Spleen (tissue), 11 donors: ENCODE measurements at regions not wholly inside any gene's neighbourhood (a gene's known extent, or its start where the extent isn't known, plus 50 kb on each side); places are given as distances from the start of the nearest gene placed in this dataset.
A peak's percentile ranks its signal among the peaks of the same experiment; 100 is the strongest.

ENCODE experiments used
- DNase-seq: peaks from one replicate; pipeline ENCODE4 v3.0.0-alpha.2; 2020
- H3K27ac ChIP-seq, 8 donors: fragments of 200-600 bp; sonication (generic) in 7 of 8; 1 replicate in 4 of 8; 2 replicates in 4 of 8; pipeline versions ENCODE4 v1.5.0 to v1.8.0; 2016 to 2021; ENCODE audit warnings: inconsistent platforms in 4 of 8, mild to moderate bottlenecking in 4 of 8, moderate library complexity in 1 of 8
- H3K27me3 ChIP-seq, 7 donors: fragments of 200-600 bp; sonication (generic) in 6 of 7; replicated peaks in 1 of 7; 1 replicate in 4 of 7; 2 replicates in 3 of 7; pipeline versions ENCODE4 v1.5.0 to v1.8.0; 2016 to 2021; ENCODE audit warnings: inconsistent platforms in 3 of 7, mild to moderate bottlenecking in 1 of 7
- H3K36me3 ChIP-seq, 6 donors: fragments of 200-600 bp; sonication (generic) in 5 of 6; 1 replicate in 4 of 6; 2 replicates in 2 of 6; pipeline versions ENCODE4 v1.5.0 to v1.8.0; 2016 to 2021; ENCODE audit warnings: inconsistent platforms in 2 of 6
- H3K4me1 ChIP-seq, 6 donors: fragments of 200-600 bp; sonication (generic) in 5 of 6; 1 replicate in 3 of 6; 2 replicates in 3 of 6; pipeline versions ENCODE4 v1.5.0 to v1.8.0; 2016 to 2021; ENCODE audit warnings: inconsistent platforms in 3 of 6
- H3K4me3 ChIP-seq, 8 donors: fragments of 200-600 bp; sonication (generic) in 7 of 8; 1 replicate in 4 of 8; 2 replicates in 4 of 8; pipeline versions ENCODE4 v1.5.0 to v1.8.0; 2016 to 2021; ENCODE audit warnings: inconsistent platforms in 4 of 8, mild to moderate bottlenecking in 4 of 8, moderate library complexity in 2 of 8
- H3K9me3 ChIP-seq, 8 donors: fragments of 200-600 bp; sonication (generic) in 7 of 8; 1 replicate in 4 of 8; 2 replicates in 4 of 8; pipeline versions ENCODE4 v1.5.0 to v1.8.0; 2016 to 2021; ENCODE audit warnings: inconsistent platforms in 4 of 8
- POLR2A ChIP-seq, 3 donors: fragments of 450-650 bp; IDR thresholded peaks; one replicate each; pipeline ENCODE4 v1.5.1; 2017; ENCODE audit warnings: antibody characterized with exemption in 3 of 3, mild to moderate bottlenecking in 1 of 3
- POLR2AphosphoS5 ChIP-seq, 3 donors: sonication (generic); formaldehyde crosslinking; IDR thresholded peaks; one replicate each; pipeline ENCODE4 v1.5.1; 2017; ENCODE audit warnings: antibody characterized with exemption in 3 of 3
- WGBS, 5 donors: extraction: QIAGEN DNeasy Blood & Tissue Kit in 3 of 5; methylation state at CpG; one replicate each; pipeline versions ENCODE4 v1.1.5 to v1.1.7; 2013 to 2018; 5-methylcytosine and 5-hydroxymethylcytosine counted together
- intact Hi-C: fragments of 100-400 bp; cut with DNase I; formaldehyde crosslinking; loops from one replicate; pipeline ENCODE4 v1.15.0; 2023; ENCODE audit warnings: low total_unique reads
- TF ChIP-seq, protein P1 (sequence below), 11 experiments: fragments of 200-600 bp in 7 of 11; fragments of 450-650 bp in 4 of 11; sonication (generic) in 4 of 11; IDR thresholded peaks in 8 of 11; conservative IDR thresholded peaks in 3 of 11; 1 replicate in 7 of 11; 2 replicates in 4 of 11; pipeline versions ENCODE4 v1.4.0 to v1.8.0; 2016 to 2021; ENCODE audit warnings: antibody characterized with exemption in 11 of 11, inconsistent platforms in 4 of 11, mild to moderate bottlenecking in 1 of 11
- donor health status: healthy with polysubstance abuse.
- donor health status: DM: no; HTN: no; CAD: no; lungs with moderate emphysema.
- donor health status: DM: no; HTN: no; CAD: no.
- donor health status: Bipolar disorder and iron deficiency.
- donor health status: healthy.
- donor health status: DM: no; HTN: no; CAD: no.
- donor health status: DM: yes; HTN: yes; CAD: no.

DNA sequence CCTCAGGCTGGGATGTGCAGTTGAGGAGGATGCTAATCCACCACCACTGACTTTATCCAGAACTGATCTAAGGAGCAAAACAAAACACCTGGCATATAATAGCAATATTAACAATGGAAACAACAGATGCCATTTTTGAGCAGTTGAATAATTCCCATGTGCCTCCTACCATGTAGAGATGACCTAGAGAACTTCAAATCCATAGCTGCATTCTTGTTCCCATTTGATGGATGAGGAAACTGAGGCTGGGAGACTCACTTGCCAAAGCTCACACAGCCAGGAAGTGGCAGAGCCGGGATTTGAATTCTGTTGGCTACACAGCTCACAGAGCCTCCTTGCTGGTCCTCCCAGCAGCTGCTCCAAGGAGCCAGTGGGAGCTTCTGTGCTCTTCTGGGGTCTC lies 155.8 kb upstream of the MYL2 start:
- Histone ChIP-seq H3K4me1 (no peaks in the 10 kb centered on the region), H3K36me3 (no peaks in the 10 kb centered on the region), H3K27me3 (peaks cover 0 to 34% (median 0%) of the 10 kb centered on the region in 7 donors), H3K9me3 (no peaks in the 10 kb centered on the region), H3K4me3 (no peak overlapping the region), H3K27ac (no peak overlapping the region)
- intact Hi-C loops = no loop called here
- DNase-seq = no peak
- WGBS, 5 donors = 63 to 77% (median 73%) methylated on average over 1 of the region's 1 CpG
- TF ChIP-seq POLR2AphosphoS5 (IDR thresholded peaks at IDR 0.05) (no peak), POLR2A (IDR thresholded peaks at IDR 0.05) (no peak)
- TF ChIP-seq, protein P1, sequence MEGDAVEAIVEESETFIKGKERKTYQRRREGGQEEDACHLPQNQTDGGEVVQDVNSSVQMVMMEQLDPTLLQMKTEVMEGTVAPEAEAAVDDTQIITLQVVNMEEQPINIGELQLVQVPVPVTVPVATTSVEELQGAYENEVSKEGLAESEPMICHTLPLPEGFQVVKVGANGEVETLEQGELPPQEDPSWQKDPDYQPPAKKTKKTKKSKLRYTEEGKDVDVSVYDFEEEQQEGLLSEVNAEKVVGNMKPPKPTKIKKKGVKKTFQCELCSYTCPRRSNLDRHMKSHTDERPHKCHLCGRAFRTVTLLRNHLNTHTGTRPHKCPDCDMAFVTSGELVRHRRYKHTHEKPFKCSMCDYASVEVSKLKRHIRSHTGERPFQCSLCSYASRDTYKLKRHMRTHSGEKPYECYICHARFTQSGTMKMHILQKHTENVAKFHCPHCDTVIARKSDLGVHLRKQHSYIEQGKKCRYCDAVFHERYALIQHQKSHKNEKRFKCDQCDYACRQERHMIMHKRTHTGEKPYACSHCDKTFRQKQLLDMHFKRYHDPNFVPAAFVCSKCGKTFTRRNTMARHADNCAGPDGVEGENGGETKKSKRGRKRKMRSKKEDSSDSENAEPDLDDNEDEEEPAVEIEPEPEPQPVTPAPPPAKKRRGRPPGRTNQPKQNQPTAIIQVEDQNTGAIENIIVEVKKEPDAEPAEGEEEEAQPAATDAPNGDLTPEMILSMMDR (IDR thresholded peaks at IDR 0.05 in 8 of 11, conservative IDR thresholded peaks at IDR 0.05 in 3 of 11) = no peak

DNA sequence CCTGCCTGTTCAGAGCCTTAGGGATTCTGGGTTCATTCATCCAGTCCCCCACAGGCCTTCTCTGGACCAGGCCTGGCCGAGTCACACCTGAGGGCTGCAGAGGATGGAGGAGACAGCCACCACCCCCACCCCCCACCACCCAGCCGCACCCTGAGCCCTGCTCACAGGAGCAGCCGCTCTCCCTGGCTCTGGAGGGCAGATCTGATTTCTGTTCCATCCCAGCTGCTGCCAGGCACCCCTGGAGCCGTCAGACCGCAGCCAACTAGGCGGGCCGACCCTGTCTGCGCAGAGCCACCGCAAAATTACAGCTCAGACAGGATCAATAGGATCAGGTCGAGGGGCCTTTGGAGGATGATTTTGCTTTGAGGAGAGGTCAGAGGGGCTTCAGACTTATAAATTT lies 154.6 kb upstream of the MYL2 start:
- Histone ChIP-seq H3K4me1 (no peaks in the 10 kb centered on the region), H3K36me3 (no peaks in the 10 kb centered on the region), H3K27ac (no peak overlapping the region), H3K27me3 (peaks cover 0 to 30% (median 0%) of the 10 kb centered on the region in 7 donors), H3K9me3 (no peaks in the 10 kb centered on the region), H3K4me3 (no peak overlapping the region)
- 83 to 95% (median 90%) methylated on average over 7 to 10 of the region's 10 CpGs for WGBS, 5 donors
- DNase-seq = peak; percentile 47
- intact Hi-C loops = no loop called here
- TF ChIP-seq POLR2AphosphoS5 (IDR thresholded peaks at IDR 0.05) (no peak), POLR2A (IDR thresholded peaks at IDR 0.05) (no peak)
- TF ChIP-seq, protein P1 (IDR thresholded peaks at IDR 0.05 in 8 of 11, conservative IDR thresholded peaks at IDR 0.05 in 3 of 11) = no peak

DNA sequence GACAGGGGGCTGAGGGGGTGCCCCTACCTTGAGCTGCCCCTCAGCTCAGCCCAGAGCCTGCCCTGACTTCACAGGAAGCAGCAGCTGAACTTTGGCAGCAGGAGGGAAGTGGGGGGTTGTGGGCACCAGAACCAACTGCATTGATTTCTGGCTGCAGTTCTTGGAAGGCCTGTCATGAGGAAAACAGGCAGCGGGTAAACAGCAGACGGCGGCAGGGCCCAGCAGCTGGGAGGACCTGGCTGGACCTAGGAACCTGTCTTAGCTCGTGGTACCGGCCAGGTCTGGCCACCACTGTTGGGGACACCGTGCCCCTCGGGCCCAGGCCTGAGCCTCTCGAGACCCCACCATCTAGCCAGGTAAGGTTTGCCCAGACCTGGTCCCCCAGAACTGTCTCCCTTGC lies 154.2 kb upstream of the MYL2 start:
- peak; percentile 59 for DNase-seq
- intact Hi-C loops = no loop called here
- 44 to 59% (median 52%) methylated on average over 7 to 8 of the region's 8 CpGs for WGBS, 5 donors
- no peaks in the 10 kb centered on the region for H3K9me3 ChIP-seq
- peaks cover 0 to 30% (median 0%) of the 10 kb centered on the region in 7 donors for H3K27me3 ChIP-seq
- no peaks in the 10 kb centered on the region for H3K4me1 ChIP-seq
- TF ChIP-seq, protein P1 (IDR thresholded peaks at IDR 0.05 in 8 of 11, conservative IDR thresholded peaks at IDR 0.05 in 3 of 11) = no peak
- TF ChIP-seq POLR2A (IDR thresholded peaks at IDR 0.05) = no peak
- no peak for TF ChIP-seq POLR2AphosphoS5 (IDR thresholded peaks at IDR 0.05)
- H3K27ac ChIP-seq = no peak overlapping the region
- no peaks in the 10 kb centered on the region for H3K36me3 ChIP-seq
- no peak overlapping the region for H3K4me3 ChIP-seq

DNA sequence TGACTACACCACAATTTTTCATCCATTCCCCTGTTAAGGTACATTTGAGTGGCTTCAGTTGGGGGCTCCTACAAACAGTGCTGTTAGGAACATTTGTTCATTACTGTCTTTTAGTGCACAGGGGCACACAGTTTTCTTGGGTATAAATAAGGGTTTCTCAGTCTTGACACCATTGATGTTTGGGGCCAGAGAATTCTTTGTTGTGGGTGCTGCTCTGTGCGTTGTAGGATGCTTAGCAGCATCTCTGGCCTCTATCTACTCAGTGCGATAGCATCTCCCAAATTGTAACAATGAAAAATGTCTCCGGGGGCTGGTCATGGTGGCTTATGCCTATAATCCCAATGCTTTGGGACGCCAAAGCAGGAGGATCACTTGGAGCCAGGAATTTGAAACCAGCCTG lies 153.0 kb upstream of the MYL2 start:
- Histone ChIP-seq H3K4me1 (peaks cover 0 to 4% (median 0%) of the 10 kb centered on the region in 6 donors), H3K9me3 (no peaks in the 10 kb centered on the region), H3K27me3 (peaks cover 0 to 41% (median 0%) of the 10 kb centered on the region in 7 donors), H3K4me3 (no peak overlapping the region), H3K36me3 (no peaks in the 10 kb centered on the region), H3K27ac (no peak overlapping the region)
- no peak for TF ChIP-seq POLR2AphosphoS5 (IDR thresholded peaks at IDR 0.05)
- TF ChIP-seq POLR2A (IDR thresholded peaks at IDR 0.05) = no peak
- TF ChIP-seq, protein P1 (IDR thresholded peaks at IDR 0.05 in 8 of 11, conservative IDR thresholded peaks at IDR 0.05 in 3 of 11) = no peak
- 83 to 91% (median 85%) methylated on average over 4 of the region's 4 CpGs for WGBS, 5 donors
- DNase-seq = no peak
- intact Hi-C loops = no loop called here
